22Rv1 (cell line): ENCODE measurements at regions not wholly inside any gene's neighbourhood (a gene's known extent, or its start where the extent isn't known, plus 50 kb on each side); places are given as distances from the start of the nearest gene placed in this dataset.

Source experiments
- ZFX ChIP-seq: fragments of 450-650 bp; IDR thresholded peaks from 2 replicates; pipeline ENCODE4 v1.6.1; 2017; ENCODE audit warnings: antibody characterized with exemption, borderline replicate concordance
- TF ChIP-seq, protein P1 (sequence below): fragments of 450-650 bp; IDR thresholded peaks from 2 replicates; pipeline ENCODE4 v1.5.1; 2017; ENCODE audit warnings: mild to moderate bottlenecking

- TF ChIP-seq, protein P1, sequence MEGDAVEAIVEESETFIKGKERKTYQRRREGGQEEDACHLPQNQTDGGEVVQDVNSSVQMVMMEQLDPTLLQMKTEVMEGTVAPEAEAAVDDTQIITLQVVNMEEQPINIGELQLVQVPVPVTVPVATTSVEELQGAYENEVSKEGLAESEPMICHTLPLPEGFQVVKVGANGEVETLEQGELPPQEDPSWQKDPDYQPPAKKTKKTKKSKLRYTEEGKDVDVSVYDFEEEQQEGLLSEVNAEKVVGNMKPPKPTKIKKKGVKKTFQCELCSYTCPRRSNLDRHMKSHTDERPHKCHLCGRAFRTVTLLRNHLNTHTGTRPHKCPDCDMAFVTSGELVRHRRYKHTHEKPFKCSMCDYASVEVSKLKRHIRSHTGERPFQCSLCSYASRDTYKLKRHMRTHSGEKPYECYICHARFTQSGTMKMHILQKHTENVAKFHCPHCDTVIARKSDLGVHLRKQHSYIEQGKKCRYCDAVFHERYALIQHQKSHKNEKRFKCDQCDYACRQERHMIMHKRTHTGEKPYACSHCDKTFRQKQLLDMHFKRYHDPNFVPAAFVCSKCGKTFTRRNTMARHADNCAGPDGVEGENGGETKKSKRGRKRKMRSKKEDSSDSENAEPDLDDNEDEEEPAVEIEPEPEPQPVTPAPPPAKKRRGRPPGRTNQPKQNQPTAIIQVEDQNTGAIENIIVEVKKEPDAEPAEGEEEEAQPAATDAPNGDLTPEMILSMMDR, result no peak
- TF ChIP-seq ZFX, result no peak
Observed at GRCh38 chr16:65343556-65343955, 221.7 kb upstream of the CDH11 start.
